Epithelial cell of proximal tubule (primary cell): ENCODE measurements at regions not wholly inside any gene's neighbourhood (a gene's known extent, or its start where the extent isn't known, plus 50 kb on each side); places are given as distances from the start of the nearest gene placed in this dataset.

Source experiments
- DNase-seq: peaks from one replicate; pipeline ENCODE4 v3.0.0-alpha.2; 2011; ENCODE audit warnings: low read depth
- H3K4me3 ChIP-seq: 2 replicates; pipeline ENCODE4 v1.5.1; 2011; ENCODE audit warnings: low read depth, mild to moderate bottlenecking, low read length
- CTCF ChIP-seq: conservative IDR thresholded peaks from 2 replicates; pipeline ENCODE4 v1.5.1; 2012; ENCODE audit warnings: low read depth, mild to moderate bottlenecking, low read length

DNA sequence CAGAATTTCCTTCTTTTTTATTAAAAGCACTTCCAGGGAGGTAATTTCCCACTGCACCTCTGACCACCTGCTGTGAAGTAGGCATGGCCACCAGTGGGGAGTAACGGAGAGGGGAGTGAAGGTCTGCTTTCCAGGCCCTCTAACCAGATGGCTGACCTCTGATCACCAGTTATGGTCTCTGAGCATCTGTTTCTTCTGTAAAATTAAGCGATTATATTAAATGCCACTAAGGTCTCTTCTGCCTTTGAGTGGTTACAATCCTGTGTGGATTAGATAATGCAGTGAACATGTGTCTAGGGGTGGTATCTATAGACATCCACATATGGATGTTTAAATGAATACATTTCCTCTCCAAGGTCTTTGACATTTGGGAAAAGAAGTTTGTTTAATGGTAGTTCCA is 199.6 kb downstream of the HERPUD2 start:
- no peak for DNase-seq
- H3K4me3 ChIP-seq = no peak overlapping the region
- TF ChIP-seq CTCF = no peak

DNA sequence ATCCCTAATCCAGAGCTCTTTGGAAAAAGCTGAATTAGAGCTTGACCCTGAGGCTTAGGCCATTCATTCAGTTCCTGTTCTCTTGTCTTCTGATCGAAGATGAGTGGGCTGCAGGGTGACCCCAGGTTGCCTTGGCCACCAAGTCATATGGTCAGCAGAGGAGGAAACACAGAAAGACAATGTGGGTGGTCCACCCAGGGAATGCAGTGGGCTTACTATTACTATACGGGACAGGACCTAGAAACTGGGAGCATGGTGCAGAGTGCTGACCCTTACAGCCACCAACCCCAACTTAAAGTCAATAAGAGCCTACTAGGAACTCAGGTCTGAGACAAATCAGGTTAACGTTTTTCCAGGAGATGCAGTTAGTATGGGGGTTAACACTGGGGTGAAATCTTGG is 200.5 kb downstream of the HERPUD2 start:
- TF ChIP-seq CTCF = no peak
- DNase-seq = no peak
- H3K4me3 ChIP-seq = no peak overlapping the region

- TF ChIP-seq CTCF = no peak
- no peak for DNase-seq
- no peak overlapping the region for H3K4me3 ChIP-seq
Observed at GRCh38 chr7:35492451-35493175, 202.3 kb downstream of the HERPUD2 start.

GRCh38 chr7:35491233-35491632 is 203.7 kb downstream of the HERPUD2 start:
- no peak overlapping the region for H3K4me3 ChIP-seq
- no peak for TF ChIP-seq CTCF
- DNase-seq = no peak

- no peak for TF ChIP-seq CTCF
- H3K4me3 ChIP-seq = no peak overlapping the region
- DNase-seq = no peak
Observed at GRCh38 chr7:35487841-35488240, 207.1 kb downstream of the HERPUD2 start.

GRCh38 chr7:35487402-35487801 is 207.5 kb downstream of the HERPUD2 start:
- no peak for DNase-seq
- TF ChIP-seq CTCF = no peak
- H3K4me3 ChIP-seq = no peak overlapping the region

DNA sequence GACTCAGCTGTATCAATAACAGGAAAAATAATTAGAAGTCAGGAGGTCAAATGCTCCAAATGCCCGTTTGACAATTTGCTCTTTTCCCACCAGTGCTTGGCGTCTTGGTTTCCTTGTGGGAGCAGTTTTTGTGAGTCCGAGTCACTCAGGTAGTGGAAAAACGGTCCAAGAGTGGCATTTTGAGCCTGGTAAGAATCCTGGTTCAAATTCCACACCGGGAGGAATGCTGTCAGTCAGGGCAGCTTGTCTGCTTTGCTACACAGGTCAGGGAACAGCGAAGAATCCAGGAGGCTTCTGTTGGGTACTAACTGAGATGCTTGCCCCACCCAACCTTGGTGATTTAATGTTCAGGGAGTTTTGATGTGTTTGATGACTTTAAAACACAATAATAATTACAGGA is 209.5 kb downstream of the HERPUD2 start:
- H3K4me3 ChIP-seq = no peak overlapping the region
- DNase-seq = no peak
- TF ChIP-seq CTCF = no peak
